Umbilical cord (tissue), 1 donor: ENCODE measurements at regions not wholly inside any gene's neighbourhood (a gene's known extent, or its start where the extent isn't known, plus 50 kb on each side); places are given as distances from the start of the nearest gene placed in this dataset.
A peak's percentile ranks its signal among the peaks of the same experiment; 100 is the strongest.

ENCODE experiments used
- DNase-seq: peaks from one replicate; pipeline ENCODE4 v3.0.0-alpha.2; 2015; ENCODE audit warnings: low spot score

DNA sequence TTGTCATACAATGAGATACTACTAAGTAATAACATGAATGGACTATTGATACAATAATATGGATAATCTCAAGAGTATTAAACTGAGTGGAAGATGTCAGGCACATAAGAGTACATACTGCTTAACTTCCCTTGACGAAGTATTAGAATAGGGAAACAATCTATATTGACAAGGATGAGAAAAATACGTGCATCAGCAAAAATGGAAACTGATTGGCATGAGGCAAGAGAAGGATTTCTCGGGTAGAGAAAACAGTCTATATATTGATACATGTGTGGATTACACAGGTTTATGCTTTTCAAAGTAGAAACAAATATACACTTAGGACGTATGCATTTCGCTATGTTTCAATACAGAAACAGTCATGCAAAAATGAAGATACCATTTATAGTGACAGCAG is 57.4 kb downstream of the PRR20E start:
- no peak for DNase-seq

DNA sequence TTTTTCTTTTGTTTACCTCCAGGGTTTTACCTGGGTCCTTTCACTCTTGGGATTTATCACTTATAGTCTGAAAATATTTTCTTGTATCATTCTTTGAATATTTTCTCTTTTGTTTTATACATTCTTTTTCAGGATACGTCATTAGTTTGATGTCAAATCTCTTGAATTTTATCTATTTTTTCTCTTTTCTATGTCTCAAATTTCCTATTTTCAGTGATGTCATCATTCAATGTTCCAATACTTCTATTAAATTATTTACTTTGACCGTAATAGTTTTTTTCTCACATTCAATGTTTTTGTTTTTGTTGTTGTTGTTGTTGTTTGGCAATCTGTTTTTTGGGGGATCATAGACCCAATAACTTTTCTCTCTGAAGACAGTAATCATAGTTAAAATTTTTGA is 83.5 kb downstream of the PRR20E start:
- DNase-seq, result no peak

DNA sequence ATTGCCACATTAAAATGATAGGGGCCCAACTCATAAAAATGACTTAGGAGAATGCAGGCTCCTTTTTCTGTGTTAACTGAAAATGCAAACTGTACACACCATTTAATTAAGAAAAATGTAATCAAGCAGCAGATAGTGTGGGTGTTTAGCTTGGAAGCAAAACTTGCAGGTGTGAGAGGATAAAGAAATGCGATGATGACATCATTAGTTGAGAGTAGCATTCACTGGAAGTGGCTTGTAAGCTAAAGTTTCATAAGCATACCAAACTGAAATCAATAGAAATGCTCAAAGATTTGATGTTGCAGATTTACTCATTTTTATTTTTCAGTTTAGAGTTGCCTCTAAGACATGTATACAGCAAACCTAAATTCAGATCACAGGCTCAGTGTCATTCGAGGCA is 86.6 kb downstream of the PRR20E start:
- no peak for DNase-seq

DNA sequence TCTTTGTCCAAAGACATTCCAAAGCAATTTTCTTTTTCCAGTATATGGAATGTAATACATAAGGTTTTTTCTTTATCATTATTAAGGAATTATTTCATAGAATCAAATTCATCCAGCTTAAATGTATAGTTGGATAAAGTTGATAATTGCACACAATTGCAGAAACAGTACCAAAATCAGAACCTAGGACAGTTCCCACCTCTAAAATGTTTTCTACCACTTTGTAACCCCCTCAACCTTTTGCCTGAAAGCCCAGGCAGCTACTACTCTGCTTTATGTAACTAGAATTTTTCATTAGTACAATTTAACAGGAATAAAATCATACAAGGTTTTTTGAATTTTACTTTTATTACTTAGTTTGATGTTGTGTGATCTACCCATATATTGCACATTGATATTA is 98.0 kb downstream of the PRR20E start:
- DNase-seq, result no peak

DNA sequence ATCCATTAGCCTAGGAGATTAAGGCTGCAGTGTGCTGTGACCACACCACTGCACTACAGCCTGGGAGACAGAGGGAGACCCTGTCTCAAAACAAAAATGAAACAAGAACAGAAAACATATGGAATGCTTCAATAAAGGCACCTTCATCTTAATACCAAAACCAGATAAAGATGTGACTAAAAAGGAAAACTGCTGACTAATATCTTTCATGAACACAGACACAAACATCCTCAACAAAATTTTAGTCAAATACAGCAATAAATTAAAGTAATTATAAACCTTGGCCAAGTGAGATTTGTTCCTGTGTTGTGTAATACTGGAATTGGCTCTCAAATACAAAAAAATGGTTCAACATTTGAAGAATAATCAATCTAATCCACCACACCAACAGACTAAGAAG is 103.5 kb downstream of the PRR20E start:
- no peak for DNase-seq

DNA sequence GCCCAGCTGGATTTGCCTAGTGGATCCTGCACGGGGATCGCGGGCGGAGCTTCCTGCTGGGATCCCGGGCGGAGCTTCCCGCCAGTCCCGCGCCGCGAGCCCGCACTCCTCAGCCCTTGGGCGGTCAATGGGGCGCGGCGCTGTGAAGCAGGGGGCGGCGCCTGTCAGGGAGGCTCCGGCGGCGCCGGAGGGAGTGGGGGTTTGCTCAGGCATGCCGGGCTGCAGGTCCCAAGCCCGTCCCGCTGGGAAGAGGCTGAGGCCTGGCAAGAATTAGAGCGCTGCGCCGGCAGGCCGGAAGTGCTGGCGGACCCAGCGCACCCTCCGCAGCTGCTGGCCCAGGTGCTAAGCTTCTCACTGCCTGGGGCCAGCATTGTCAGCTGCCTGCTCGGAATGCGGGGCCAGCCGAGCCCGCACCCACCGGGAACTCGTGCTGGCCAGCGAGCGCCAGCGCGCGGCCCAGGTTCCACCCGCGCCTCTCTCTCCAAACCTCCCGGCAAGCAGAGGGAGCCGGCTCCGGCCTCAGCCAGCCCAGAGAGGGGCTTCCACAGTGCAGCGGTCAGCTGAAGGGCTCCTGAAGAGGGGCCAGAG is 119.6 kb downstream of the PRR20E start:
- DNase-seq, result no peak

DNA sequence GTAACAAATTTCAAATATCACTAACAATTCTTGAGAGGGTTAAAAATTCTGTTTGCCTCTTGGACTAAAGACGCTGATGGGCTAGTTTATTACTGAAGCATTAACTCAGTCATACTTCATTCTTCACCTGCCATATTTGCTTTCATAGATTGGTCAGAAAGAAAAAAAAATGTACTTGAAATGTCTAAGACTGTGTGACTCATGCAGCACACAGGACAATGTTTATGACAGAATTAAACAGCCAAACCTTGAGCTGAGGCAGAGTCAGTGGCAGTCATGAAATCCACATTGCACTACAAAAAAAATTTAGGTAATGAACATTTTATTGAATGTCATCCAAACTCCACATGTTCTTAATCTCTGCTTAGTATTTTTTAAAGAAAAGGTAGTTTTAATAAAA is 135.6 kb downstream of the PRR20E start:
- no peak for DNase-seq

DNA sequence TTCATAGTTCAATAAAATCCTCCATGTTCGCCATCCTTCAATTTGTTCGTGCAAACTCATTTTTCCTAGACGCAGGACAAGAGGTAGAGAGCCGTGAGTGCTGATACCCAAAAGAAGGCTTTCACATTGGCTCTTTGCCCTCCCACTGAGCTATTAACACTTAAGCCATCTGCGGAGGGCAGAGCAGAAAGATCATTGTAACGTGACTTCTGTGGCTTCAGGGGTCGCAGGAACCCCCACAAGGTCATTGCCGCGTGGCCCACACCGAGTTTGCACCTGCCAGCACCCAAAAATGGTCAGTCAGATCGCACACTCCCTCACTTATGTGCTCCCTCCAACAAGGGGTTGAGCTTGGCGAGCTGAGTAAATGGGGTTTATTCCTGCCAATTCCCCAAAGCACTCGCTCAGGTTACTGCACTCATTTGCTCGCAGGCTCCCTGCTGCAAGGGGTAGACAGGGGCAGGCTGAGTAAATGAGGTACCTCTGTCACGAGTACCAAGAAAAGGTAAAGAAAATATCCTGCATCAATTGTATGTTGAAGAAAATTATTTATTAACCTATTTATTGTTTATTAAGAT is 144.1 kb downstream of the PRR20E start:
- no peak for DNase-seq

DNA sequence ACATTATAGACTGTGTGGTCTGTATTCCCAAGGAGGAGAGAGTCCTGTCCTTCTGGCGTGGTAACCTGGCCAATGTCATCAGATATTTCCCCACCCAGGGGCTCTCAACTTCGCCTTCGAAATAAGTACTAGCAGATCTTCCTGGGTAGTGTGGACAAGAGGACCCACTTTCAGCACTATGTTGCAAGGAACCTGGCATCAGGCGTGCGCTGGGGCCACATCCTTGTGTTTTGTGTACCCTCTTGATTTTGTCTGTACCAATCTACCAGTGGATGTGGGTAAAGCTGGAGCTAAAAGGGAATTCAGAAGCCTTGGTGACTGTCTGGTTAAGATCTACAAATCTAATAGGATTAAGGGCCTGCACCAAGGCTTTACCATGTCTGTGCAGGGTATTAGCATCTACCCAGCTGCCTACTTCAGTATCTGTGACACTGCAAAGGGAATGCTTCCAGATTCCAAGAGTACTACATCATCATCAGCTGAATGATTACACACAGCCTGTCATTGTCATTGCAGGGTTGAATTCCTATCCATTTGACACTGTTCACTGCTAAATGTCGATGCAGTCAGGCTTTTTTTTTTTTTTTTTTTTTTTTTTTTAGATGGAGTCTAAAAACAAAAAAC is 148.0 kb downstream of the PRR20E start:
- DNase-seq, result peak; percentile 13

DNA sequence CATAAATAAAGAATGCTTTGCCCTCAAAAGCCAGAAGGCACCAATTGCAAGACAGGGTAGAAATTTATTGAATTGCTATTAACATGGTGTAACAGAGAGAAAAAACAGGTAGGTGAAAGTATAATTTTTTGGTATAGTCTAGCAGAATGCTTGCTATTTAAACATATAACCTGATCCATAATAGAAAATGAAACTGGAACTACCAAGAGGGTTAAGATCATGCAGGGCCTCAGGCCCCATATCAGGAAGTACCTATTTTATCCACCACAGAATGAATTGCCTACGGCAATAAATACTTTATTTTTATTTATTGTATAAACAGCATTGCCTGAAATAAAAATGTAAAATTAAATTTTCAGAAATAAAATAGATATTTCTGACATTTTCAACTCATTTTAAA is 159.5 kb downstream of the PRR20E start:
- no peak for DNase-seq

DNA sequence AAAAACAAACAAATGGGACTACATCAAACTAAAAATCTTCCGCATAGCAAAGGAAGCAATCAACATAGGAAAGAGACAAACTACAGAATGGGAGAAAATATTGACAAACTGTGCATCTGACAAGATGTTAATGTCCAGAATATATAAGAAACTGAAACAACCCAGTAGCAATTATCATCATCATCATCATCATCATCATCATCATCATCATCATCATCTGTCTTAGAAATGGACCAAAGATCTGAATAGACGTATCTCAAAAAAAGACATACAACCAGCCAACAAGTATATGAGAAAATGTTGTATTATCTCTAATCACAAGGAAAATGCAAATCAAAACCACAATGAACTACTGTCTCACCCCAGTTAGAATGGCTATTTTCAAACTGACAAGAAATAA is 173.9 kb downstream of the PRR20E start:
- no peak for DNase-seq

DNA sequence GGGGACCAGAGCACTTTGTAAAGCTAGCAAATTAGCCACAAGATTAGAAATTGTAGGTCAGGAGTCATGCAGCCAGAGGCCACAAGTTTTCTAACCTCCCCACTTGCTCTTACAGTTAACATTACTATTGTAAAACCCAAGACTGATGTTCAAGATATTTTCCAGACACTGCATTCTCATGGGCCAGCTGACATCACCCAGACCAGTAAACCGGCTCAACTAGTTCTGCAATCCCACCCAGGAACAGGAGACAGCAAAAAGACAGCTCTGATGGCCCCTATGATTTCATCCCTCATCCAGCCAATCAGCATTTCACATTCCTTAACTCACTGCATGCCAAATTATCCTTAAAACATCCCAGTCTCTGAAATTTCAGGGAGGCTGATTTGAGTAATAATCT is 178.5 kb downstream of the PRR20E start:
- peak; percentile 9 for DNase-seq

DNA sequence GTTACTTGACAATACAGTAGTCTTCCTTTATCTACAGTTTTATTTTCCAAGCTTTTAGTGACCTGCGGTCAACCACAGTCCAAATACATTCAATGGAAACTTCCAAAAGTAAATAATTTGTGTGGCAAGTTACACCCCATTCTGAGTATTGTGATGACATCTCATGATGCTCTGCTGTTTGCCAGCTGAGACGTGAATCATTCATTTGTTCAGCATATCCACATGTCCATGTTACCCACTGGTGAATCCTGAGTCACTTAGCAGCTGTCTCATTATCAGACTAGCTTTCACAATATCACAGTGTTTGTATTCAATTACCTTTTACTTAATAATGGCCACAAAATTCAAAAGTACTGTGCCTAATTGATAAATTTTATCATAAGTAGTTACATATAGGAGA is 179.8 kb downstream of the PRR20E start:
- no peak for DNase-seq

DNA sequence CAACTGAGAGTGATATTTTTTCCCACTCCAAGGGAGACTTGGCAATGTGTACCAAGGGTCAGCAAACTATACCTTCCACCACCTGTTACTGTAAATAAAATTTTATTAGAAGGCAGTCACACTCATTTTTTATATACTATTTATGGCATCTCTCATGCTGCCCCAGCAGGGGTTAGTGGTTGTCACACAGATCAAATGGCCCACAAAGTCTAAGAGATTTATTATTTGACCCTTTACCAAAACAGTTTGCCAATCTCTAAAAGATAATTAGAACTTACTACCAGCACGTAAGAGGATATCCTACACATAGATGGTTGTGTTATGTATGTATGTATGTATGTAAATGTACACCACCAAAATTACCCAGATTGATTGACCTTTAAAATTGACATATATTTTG is 185.1 kb downstream of the PRR20E start:
- no peak for DNase-seq

DNA sequence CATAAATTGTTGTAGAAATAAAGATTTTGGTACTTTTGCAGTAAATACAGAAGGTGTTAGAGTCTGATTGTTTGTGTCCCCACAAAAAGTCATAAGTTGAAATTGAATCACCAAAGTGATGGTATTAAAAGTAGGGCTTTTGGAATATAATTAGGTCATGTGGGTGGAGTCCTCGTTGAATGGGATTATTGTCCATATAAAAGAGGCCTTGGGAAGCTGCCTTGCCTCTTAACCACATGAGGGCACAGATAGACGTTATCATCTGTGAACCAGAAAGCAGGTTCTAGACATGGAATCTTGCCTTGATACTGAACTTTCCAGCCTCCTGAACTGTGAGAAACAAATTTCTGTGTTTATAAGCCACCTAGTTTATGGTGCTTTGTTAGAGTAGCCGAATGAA is 186.8 kb downstream of the PRR20E start:
- no peak for DNase-seq

DNA sequence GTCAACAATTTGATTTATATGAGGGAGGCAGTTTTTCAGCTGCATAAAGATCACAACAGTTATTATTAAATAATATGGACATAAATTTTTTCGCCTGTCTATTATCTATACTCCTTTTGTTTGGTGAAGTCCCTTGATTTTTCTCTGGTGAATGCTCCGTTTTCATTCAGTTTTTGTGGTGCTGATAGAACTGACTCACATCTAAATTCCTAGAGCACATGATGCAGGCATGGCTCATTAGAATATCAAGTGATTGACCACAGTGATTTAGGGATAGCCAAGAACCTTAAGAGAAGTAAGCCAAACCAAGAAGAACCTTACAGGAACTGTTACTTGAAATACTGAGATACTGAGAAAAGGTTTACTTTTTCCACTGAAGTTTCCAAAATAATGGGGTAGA is 208.9 kb downstream of the PRR20E start:
- no peak for DNase-seq

DNA sequence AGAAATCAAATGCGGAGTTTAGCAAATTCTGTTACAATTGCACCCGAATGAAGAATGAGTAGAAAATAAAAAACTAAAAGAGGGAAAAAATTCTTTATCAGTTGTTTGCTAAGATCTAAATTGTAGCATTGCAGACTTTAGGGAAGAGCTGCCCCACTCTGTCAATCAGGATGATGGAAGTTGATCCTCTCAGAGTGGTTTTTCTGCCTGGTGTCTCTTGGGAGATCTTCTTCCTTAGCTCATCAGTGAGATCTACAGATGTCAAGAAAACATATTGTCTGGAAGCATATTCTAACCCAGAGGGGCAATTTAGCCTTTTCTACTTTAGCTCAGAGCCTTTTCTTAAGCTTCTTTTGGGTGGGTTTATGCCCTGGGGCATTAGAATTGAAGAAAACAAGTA is 223.2 kb upstream of the PCDH17 start:
- no peak for DNase-seq

DNA sequence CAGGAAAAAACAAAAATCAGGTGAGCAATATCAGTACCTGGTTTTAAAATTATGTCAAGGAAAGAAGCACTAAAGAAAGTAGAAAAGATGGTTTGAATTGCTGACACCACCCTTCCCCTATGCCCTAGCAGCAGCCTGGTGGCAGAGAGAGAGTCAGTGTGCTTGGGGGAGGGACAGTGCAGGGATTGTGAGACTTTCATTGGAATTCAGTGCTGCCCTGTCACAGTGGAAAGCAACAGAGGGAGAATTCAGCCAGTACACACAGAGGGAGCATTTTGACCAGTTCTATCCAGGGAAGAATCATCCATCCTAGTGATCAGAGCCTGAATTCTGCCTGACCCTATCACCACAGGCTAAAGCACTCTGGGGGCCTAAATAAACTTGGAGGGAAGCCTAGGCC is 222.4 kb upstream of the PCDH17 start:
- no peak for DNase-seq

DNA sequence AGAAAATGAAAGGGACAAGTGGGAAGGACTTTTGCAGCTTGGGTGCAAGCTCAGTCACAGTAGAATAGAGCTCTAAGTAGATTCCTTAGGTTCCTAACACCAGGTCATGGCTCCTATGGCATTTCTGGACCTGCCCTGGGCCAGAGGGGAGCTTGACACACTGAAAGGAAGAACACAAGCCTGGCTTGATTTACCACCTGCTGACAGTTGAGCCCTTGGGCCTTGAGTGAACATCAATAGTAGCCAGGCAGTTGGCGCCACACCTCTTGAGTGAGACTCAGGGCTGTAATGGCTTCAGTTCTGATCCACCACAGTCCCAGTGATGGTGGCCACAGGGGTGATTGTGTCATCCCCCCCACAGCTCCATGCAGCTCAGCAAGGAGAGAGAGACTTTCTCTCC is 221.9 kb upstream of the PCDH17 start:
- DNase-seq, result no peak

DNA sequence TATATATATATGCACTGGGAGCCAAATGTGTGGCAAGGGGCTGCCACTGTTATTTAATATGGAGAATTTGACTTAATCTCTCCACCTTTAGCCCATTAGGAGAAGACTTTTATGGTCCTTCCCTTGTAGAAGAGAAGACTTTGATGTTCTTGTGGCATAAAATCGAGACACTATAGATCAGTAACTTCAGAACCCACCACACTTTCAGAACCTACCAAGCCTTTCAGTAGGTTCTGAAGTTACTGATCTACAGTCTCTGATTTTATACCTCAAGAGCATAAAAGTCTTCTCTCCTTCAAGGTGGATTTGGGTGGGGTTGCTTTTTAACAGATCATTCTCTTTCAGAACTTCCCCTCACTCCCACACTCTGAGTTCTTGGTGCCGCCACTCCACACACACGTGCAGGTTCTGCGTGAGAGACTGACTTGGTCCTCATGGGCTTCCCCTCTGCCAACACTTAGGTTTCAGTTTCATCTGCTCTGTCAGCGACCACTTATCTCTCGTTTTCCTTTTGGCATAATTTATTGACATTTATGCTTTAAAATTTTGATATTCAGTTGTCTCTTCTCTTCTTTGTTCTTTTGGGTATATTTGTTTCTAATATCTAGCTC is 213.4 kb upstream of the PCDH17 start:
- DNase-seq, result no peak

DNA sequence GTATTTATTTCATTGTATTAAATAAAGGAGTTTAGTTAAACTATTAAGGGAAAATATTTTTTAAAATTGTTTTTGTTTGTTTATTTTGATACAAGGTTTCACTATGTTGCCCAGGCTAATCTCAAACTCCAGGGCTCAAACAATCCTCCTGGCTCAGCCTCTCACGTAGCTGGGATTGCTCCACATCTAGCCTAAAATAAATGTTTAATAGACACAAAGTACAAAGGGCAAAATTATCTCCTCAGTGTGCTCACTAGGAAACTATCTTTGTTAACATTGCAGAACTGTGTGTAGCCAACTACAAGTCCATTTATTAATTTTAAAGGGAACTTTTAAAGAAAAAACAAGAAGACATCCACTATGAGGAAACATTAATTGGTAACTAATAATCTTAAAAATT is 207.2 kb upstream of the PCDH17 start:
- DNase-seq, result no peak

DNA sequence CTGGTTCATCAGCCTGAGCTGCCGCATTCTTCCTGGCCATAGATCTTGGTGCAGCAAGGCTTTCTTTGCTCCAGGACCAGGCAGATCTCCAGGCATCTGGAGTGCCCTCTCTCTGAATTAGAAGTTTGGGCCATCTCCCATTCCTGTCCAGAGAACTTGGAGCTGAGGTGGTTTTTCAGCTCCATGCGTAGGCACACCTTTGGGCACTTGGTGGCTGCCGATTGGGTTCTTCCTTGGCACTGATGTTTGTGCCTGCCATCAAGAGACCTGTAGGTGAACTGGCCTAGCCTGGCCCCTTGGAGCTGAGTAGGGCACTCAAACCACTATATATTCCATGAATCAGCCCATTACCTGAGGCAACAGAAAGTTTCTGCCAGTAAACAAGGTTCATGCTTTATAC is 206.0 kb upstream of the PCDH17 start:
- no peak for DNase-seq

DNA sequence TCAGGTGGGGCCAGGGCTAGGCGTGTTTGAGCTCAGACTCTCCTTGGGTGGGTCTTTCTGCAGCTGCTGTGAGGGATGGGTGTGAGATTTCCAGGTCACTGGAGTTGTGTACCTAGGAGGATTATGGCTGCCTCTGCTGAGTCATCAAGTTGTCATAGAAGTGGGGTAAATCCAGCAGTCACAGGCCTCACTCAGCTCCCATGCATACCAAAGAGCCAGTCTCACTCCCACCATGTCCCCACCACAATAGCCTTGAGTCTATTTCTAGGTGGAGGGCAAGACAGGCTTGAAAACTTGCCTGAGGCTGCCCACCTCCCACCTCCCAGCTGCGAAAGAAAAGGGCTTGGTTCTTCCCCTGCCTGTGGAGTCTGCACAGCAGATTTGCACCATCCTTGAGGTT is 194.0 kb upstream of the PCDH17 start:
- no peak for DNase-seq
